GM19372 (cell line): ENCODE measurements at regions not wholly inside any gene's neighbourhood (a gene's known extent, or its start where the extent isn't known, plus 50 kb on each side); places are given as distances from the start of the nearest gene placed in this dataset.

Experiments used
- ATAC-seq: cut with Tn5 transposase; IDR thresholded peaks from one replicate; pipeline ENCODE4 v1.9.1; 2021; ENCODE audit warnings: mild to moderate bottlenecking, low read depth, moderate library complexity; ENCODE audit not compliant: unreplicated experiment

DNA sequence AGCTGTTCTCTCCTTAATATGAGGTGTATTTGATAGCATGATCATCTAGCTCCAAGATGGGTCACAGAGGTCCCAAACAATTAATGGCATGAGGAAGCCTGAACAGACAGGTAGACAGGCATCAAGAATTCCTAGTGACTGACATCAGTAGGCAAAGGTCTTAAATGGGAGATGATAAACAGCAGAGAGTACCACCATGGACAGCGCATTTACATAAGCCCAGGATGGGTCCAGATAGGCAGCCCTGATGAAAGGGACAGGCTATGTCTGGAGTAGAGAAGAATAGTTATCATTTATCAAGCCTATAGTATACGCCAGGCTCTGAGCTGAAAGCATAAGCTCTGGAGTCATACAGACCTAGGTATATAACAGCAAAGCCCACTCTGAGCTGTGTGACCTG, 434.7 kb upstream of the SETBP1 start:
- ATAC-seq: no peak

DNA sequence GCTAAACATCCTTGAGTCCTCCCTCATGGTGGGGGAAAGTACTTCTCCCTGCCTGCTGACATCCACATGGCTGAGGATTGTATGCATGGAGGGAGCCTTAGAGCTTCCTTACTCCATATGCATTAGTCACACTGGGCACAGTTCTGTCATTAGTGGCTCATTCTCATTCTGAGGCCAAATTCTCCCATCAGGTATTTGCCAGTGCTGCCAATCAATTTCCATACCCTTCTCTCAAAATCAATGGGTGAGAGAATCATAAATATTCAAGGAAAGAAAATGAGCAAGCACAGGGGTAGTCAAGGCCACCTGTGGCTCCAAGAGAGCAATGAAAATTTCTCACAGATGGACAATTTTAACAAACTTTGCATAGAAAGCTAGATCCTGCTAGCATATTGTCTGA, 422.6 kb upstream of the SETBP1 start:
- ATAC-seq: no peak

DNA sequence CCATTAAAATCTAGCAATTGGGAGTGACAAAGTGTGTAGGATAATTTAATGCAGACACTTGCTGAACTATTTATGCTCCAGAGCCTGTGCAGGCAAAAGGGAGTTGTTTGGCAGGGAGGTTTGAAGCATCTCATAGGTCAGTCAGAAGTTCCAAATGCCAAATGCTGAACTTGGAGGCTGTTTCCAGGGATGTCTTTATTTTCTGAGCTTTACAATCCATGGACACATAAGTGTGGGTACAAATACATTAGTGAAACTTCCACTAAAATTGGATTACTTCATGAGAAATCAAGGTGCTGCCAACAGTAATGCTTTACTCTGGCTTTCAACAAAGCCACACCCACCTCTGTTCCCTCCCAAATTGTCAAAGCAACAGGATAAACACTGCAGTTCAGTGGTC, 422.1 kb upstream of the SETBP1 start:
- no peak for ATAC-seq

DNA sequence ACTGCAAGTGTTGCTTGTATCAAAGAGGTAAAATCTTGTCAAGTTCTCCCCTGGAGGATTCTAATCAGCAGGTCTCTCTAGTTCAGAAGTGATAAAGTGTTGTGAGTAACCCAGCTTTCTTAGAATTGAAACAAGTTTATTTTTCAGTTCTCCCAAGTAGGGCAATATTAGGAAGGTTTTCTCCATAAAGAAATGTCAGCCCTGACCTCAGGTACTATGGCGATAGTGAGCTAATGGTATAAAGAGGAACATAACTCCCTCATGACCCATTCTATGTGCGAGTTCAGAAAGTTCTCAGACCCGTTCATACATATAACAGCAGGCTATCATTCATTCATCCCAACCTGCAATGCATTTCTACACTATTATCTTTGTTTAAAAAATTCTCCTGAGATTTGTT, 421.1 kb upstream of the SETBP1 start:
- ATAC-seq: no peak

DNA sequence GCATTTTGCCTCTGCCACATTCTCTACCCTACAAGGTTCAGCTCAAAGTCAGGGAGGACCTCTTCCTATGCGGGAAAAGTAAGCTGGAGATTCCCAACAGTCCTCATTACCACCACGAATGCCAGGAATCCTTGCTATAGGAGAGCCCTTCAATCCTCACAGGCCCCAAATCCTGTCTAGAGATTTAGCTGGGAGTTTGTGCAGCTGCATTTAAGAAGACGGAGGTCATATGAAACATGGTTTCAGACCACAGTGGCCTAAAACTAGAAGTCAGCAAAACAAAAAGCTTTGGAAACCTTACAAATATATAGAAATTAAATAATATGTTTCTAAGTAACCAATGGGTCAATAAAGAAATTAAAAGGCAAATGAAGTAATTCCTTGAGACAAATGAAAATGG, 415.3 kb upstream of the SETBP1 start:
- no peak for ATAC-seq

DNA sequence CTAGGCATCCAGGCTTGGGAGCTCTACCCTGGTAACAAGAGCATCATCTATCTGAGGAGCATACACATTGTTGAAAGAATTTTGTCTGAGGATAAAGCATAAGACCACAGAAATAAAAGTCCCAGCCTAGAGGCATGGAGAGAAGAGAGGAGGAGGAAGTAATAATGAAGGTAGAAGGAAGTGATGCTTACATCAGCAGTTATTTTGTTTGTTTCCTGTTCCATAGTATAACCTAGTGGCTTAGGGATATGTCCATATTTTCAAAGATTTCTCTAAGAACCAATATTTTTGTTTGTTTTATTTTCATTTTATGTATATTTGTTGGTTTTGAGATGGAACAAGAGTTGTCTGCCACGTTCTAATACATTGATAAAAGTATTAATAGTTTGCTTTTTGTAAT, 407.4 kb upstream of the SETBP1 start:
- no peak for ATAC-seq

DNA sequence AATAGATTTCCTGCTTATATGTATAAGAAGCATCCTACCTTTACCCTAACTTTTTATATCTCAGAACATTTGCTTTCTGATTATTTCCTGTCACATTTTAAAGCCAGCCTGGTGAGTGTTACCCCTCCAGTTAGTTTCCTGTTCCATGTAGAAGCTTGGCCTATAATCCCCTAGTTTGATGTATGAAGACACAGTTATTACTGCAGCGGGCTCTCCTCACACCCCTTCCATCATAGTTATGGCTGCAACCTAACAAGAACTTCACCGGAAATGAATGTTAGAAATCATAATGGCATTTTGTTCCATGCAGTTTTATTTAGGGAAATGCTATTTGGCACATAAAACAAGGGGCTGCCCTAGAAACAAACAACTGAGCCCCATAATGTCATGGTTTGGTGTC, 400.2 kb upstream of the SETBP1 start:
- ATAC-seq: no peak

DNA sequence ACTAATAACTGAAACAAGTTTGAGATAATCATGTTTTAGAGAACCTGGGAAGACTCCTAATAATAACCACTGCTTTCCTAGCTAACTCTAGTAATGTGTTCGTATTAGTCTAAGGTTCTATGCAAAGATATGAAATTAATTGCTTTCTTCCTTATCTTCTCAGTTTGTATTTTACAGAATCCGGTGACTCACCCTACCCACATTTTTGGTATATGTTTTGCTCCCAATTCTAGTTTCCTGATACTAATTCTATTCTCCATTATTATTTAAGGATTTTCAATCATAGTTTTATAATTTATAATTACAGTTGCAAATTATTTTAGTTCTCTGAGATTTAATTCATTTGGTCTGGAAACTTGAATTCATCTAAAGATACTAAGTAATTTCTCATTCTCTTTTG, 394.6 kb upstream of the SETBP1 start:
- no peak for ATAC-seq

DNA sequence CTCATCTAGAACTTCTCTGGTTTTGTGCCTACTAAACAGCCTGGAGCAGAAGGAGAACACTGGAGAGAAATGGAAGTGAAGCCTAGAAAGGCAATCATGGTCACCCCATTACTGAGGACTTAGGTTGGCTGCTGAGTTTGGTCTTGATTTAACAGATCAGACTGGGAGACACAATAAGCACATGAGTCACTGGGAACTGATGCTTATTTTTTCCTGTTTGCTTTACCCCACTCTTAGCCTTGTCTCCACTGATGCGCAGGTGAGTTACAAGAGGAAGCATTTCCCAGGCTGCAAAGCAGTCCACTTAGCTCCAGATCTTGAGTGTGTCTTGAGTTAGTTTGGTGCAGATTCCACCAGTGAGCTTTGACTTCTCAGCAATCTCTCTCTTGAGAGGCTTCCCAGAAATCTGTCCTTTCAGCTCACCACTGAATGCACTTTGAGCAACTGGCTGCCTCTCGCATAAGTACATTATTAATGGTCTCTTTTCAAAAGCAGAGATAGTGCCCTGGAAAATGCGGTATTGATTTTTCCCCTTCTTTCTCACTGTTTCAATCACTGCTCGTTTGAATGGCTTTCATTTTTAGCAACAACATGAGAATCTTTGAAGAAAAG, 390.2 kb upstream of the SETBP1 start:
- ATAC-seq: no peak

DNA sequence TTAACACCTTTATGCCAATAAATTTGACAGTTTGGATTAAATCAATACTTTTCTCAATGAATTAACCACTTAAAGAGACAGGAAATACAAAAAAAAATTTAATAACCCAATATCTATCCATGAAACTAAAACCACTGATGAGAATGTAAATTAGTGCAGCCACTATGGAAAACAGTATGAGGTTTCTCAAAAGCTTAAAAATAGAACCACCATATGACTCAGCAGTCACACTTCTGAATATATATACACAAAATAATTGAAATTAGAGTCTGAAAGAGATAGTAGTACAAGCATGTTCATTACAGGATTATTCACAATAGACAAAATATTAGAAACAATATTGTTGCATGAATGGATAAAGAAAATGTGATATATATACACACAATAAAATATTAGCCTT, 382.1 kb upstream of the SETBP1 start:
- ATAC-seq: no peak

DNA sequence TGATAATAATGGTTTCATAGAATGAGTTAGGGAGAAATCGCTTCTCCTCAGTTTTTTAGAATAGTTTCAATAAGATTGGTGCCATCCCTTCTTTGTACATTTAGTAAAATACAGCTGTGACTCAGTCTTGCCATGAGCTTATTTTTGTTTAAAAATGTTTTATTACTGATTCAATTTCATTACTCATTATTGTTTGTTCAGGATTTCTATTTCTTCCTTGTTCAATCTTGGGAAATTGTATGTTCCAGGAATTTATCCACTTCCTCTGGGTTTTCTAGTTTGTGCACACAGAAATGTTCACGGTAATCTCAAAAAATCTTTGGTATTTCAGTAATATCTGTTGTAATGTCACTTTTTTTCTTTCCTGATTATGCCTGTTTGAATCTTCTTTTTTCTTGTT, 371.5 kb upstream of the SETBP1 start:
- ATAC-seq: no peak

DNA sequence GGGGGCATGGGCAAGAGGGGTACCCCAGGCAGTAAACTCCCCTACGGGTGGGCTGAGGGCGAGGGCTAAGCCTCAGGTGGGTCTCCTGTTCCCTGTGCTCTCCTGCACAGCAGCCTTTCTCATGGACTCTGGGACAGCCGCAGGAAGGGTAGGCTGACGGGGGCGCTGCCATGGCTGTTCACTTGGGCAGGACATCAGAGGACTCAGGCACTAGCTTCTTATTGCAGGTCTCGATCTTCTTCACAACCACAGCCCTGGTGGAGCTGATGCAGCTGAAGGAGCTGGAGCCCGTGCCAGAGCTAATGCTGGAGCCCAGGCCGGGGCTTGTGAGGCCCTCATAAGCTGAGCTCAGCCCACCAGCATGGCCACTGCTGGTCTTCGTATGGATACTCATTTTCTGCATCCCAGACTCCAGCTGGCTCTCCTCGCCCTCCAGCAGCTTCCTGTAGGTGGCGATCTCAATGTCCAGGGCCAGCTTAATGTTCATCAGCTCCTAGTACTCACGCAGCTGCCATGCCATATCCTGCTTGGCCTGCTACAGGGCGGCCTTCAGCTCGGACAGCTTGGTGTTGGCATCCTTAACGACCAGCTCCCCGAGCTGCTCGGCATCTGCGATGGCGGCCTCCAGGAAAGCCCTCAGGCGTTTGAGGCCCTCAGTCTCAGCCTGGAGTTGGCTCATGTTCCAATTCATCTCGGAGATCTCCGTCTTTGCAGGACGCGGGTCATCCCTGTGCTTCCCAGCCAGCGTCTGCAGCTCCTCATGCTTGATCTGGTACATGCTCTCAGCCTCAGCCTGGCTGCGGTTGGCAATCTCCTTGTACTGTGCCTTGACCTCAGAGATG, 359.8 kb upstream of the SETBP1 start:
- no peak for ATAC-seq

DNA sequence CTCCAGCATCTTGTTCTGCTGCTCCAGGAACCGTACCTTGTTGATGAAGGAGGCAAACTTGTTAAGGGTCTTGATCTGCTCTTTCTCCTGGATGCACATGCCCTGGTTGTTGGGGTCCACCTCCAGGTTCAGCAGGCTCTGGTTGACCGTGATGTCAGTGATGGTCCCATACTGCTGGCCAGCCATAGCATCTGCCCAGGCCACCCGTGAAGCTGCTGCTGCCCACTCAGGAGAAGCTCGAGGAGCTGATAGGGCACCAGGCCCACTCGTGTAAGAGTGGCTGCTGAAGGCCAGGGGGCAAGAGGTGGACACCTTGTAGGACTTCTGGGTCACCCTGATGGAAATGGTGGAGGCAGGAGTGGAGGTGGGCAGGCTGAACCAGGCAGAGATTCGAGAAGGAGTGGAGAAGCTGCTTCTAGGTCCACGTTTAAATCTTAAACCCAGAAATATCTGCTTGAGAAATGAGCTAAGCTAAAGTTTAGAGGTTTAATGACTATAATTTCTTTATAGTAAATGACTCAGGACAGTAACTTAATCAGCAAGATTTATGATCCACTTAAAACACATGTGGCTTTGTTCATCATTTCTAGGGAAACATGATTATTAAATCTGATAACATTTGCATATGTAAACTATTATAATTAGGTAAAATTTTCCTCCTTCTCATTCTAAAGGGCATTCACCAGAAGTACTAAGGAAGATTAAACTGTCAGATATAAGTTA, 358.7 kb upstream of the SETBP1 start:
- ATAC-seq: no peak

DNA sequence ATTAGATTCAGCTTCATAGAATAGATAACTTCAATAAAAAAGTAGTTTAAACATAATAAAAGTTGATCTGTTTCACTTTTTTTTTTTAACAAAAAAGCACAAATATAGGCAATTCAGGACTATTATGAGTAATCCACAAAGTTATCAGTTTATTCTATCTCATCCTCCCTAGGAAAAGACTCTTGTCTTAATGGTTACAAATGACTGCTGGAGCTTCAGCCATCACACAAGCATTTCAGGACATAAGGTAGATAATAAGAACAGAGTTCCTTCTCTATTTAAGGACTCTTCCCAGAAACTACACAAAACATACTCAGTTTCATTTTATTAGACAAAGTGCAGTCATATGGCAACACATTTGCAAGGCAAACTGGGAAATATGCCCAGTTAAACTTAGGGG, 357.6 kb upstream of the SETBP1 start:
- no peak for ATAC-seq

DNA sequence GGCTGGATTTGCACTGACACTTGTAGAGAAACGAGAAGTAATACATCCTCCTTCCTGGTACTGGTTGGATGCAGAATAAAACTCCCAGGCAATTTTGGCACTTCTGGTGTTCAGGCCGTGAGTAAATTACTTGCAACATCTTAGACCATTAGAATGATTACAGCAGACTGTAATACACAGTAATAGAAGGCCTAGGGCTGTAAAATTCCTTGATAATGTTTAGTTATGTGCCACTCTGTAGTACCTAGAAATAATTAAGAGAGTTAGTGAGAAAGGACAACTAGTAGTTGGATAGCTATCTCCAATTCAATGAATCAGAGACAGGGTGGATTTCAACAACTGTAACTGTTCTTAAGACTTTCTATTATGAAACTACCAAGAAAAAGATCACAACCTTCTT, 356.3 kb upstream of the SETBP1 start:
- no peak for ATAC-seq

DNA sequence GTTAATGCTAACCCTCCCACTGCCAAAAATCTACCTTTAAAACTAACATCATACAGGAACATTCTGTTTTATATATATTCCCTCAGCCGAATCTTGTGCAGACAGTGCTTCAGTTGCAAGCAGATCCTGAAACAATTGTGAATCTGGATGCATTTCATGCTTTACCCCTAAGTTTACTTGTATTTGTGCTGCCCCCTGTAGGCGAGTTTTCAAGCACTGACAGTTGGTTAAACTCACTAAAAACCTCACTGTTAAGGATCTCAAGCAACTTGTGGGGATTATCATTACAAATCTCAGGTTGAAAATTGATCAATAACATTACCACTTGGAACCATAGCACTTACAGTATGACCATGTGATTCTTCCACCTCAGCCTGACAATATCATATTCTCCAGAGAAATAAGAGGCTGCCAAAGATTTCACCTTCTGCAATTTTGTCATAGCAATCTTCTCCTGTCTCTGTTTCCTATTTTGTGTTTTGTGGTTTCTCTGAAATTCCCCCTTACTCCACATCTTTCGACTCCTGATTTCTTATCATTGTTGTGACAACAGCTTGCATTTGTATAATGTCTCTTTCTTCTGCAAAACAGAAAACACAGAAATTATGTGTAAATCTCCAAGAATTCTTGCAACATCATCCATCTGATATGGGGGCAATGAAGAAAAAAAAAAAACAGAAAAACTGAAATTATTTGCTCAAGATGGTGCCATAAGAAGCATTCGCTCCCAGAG, 354.6 kb upstream of the SETBP1 start:
- ATAC-seq: no peak

DNA sequence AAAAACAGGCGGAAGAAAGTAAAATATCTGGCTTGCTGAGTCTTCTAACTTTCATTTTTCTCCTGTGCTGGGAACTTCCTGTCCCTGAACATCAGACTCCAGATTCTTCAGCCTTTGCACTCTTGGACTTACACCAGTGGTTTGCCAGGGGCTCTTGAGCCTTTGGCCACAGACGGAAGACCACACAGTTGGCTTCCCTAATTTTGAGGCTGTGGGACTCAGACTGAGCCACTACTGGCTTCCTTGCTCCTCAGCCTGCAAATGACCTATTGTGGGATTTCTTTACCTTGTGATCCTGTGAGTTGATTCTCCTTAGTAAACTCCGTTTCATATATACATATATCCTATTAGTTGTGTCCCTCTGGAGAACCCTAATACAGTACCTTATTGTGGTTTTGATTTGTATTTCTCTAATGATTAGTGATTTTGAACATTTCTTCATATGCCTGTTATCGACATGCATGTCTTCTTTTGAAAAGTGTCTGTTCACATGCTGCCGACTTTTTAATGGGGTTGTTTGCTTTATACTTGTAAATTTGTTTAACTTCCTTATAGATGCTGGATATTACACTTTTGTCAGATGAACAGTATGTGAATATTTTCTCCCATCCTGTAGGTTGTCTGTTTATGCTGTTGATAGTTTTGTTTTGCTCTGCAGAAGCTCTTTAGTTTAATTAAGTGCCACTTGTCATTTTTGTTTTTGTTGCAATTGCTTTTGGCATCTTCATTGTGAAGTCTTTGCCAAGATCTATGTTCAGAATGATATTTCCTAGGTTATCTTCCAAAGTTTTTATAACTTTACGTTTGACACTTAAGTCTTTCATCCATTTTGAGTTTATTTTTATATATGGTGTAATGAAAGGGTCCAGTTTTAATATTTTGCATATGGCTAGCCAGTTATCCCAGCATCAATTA, 348.8 kb upstream of the SETBP1 start:
- no peak for ATAC-seq

DNA sequence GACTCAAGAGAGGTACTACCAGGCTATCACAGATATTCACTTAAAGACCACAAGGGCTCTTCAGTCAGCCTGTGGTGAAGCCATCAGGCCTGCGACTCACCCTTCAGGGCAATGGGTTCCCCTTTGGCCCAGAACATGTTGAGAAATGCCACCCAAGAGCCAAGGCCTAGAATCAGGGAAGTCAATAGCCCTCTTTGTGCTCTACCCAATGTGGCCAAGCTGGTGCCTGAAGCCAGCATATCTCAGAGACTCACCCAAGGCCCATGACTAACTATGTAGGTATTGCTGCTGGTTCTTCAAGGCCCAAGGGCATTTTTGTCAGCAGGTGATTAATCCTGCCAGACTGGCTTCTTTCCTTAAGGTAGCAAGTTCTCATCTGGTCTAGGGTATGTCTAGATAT, 338.9 kb upstream of the SETBP1 start:
- ATAC-seq: no peak

DNA sequence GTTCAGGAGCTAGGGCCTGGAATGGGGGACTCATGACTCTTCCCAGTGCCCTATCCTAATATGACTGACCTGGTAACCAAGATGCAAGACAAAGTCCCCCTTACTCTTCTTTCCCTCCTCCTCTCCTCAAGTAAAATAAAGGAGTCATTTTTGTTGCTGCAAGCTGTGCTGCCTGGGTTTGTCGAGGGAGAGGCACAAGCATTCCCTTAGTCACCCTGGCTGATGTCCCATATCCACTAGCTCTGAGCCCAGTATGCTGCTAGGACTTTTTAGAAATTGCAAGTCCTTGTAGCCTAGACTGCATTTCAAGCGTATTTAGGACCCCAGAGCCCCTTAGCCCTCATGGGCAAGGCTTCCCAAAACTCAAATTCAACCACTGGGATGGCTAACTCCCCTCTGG, 338.5 kb upstream of the SETBP1 start:
- no peak for ATAC-seq

DNA sequence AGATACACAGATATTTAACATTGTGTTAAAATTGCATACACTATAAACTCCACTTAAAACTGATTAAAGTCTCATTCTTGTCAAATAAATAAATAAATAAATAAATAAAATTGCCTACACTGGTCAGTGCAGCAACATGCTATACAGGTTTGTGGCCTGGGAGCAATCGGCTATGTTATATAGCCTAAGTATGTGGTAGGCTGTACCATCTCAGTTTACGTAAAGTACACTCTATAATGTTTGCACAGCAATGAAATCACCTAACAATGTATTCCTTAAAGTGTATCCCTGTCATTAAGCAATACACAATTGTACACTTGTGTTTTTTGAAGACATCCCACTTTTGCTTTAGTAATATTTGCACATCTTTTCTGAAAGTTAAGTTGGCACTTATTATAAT, 337.7 kb upstream of the SETBP1 start:
- ATAC-seq: no peak
